ENCODE measurements at regions not wholly inside any gene's neighbourhood (a gene's known extent, or its start where the extent isn't known, plus 50 kb on each side); places are given as distances from the start of the nearest gene placed in this dataset.
"Not testable (repeated sequence)": the region's sequence is repeated elsewhere in the genome, so short reads cannot be mapped to it uniquely, and the experiment has no call there.

GRCh38 chr12:22122359-22122758 lies 76.3 kb downstream of the CMAS start:
- no peak for TF ChIP-seq MAX (IDR thresholded peaks at IDR 0.05; ENCODE audit: low read depth, low read length)
- no peak overlapping the region for H3K4me3 ChIP-seq (ENCODE audit: low read depth, low read length)
- DNase-seq (ENCODE audit: low read depth) = no peak

DNA sequence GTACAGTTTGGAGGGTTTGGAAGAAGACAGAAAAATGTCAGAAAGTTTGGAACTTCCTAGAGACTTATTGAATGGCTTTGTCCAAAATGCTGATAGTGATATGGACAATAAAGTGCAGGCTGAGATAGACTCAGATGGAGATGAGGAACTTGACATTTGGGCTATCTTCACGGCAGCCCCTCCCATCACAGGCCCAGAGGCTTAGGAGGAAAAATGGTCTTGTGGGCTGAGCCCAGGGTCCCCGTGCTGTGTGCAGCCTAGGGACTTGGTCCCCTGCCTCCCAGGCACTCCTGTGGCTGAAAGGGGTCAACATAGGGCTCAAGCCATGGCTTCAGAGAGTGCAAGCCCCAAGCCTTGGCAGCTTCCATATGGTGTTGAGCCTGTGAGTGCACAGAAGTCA lies 79.0 kb downstream of the CMAS start:
- no peak overlapping the region for H3K4me3 ChIP-seq (ENCODE audit: low read depth, low read length)
- TF ChIP-seq MAX (IDR thresholded peaks at IDR 0.05; ENCODE audit: low read depth, low read length) (no peak), MYC (IDR thresholded peaks at IDR 0.05; ENCODE audit: low read depth, low read length) (no peak)
- DNase-seq (ENCODE audit: low read depth) = no peak

DNA sequence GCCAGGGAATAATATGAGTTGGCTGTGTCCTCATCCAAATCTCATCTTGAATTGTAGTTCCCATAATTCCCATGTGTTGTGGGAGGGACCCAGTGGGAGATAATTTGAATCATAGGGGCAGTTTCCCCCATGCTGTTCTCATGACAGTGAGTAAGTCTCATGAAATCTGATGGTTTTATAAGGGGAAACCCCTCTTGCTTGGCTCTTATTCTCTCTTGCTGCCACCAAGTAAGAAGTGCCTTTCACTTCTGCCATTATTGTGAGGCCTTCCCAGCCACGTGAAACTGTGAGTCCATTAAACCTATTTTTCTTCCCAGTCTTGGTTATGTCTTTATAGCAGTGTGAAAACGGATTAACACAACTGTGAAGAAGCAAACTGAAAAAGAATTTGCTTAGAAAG lies 80.1 kb downstream of the CMAS start:
- not testable (repeated sequence) for DNase-seq (ENCODE audit: low read depth); H3K4me3 ChIP-seq (ENCODE audit: low read depth, low read length)

- no peak for DNase-seq (ENCODE audit: low read depth)
These were observed 80.7 kb downstream of the CMAS start for GRCh38 chr12:22126758-22127157.

GRCh38 chr12:22130671-22131070 lies 84.7 kb downstream of the CMAS start:
- TF ChIP-seq, protein P1, sequence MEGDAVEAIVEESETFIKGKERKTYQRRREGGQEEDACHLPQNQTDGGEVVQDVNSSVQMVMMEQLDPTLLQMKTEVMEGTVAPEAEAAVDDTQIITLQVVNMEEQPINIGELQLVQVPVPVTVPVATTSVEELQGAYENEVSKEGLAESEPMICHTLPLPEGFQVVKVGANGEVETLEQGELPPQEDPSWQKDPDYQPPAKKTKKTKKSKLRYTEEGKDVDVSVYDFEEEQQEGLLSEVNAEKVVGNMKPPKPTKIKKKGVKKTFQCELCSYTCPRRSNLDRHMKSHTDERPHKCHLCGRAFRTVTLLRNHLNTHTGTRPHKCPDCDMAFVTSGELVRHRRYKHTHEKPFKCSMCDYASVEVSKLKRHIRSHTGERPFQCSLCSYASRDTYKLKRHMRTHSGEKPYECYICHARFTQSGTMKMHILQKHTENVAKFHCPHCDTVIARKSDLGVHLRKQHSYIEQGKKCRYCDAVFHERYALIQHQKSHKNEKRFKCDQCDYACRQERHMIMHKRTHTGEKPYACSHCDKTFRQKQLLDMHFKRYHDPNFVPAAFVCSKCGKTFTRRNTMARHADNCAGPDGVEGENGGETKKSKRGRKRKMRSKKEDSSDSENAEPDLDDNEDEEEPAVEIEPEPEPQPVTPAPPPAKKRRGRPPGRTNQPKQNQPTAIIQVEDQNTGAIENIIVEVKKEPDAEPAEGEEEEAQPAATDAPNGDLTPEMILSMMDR (IDR thresholded peaks at IDR 0.05; ENCODE audit: low read depth, low read length) = no peak
- TF ChIP-seq MYC (IDR thresholded peaks at IDR 0.05; ENCODE audit: low read depth, low read length) (no peak), MAX (IDR thresholded peaks at IDR 0.05; ENCODE audit: low read depth, low read length) (no peak), POLR2A (IDR thresholded peaks at IDR 0.05; ENCODE audit: extremely low read depth, insufficient read length) (no peak)
- DNase-seq (ENCODE audit: low read depth) = no peak
- no peak overlapping the region for H3K4me3 ChIP-seq (ENCODE audit: low read depth, low read length)

More at GRCh38 chr12:22126758-22127157, 80.7 kb downstream of the CMAS start:
- TF ChIP-seq POLR2A (IDR thresholded peaks at IDR 0.05; ENCODE audit: extremely low read depth, insufficient read length) (no peak), MAX (IDR thresholded peaks at IDR 0.05; ENCODE audit: low read depth, low read length) (no peak), MYC (IDR thresholded peaks at IDR 0.05; ENCODE audit: low read depth, low read length) (no peak)
- TF ChIP-seq, protein P1 (IDR thresholded peaks at IDR 0.05; ENCODE audit: low read depth, low read length) = no peak
- H3K4me3 ChIP-seq (ENCODE audit: low read depth, low read length) = no peak overlapping the region

GRCh38 chr12:22136604-22137117 lies 90.6 kb downstream of the CMAS start:
- H3K4me3 ChIP-seq (ENCODE audit: low read depth, low read length); DNase-seq (ENCODE audit: low read depth): not testable (repeated sequence)
